ENCODE measurements at regions not wholly inside any gene's neighbourhood (a gene's known extent, or its start where the extent isn't known, plus 50 kb on each side); places are given as distances from the start of the nearest gene placed in this dataset.

- TF ChIP-seq CTCF (IDR thresholded peaks at IDR 0.05) (no peak), POLR2A (IDR thresholded peaks at IDR 0.05) (no peak), POLR2AphosphoS5 (IDR thresholded peaks at IDR 0.05) (no peak)
These were observed 444.8 kb upstream of the RGS6 start for GRCh38 chr14:71487449-71487848.

Measured in prostate gland (tissue), 2 donors.